Stomach (tissue), 8 donors: ENCODE measurements at regions not wholly inside any gene's neighbourhood (a gene's known extent, or its start where the extent isn't known, plus 50 kb on each side); places are given as distances from the start of the nearest gene placed in this dataset.

Source experiments
- DNase-seq, 2 donors: peaks; one replicate each; pipeline versions ENCODE4 v3.0.0 to v3.0.0-alpha.2; 2013 to 2019
- H3K27ac ChIP-seq, 5 donors: fragments of 200-600 bp in 4 of 5; sonication (generic) in 4 of 5; one replicate each; pipeline ENCODE4 v1.5.1; 2013 to 2019; ENCODE audit warnings: mild to moderate bottlenecking in 1 of 5, moderate library complexity in 1 of 5
- H3K27me3 ChIP-seq, 3 donors: fragments of 200-600 bp; sonication (generic); one replicate each; pipeline ENCODE4 v1.5.1; 2017 to 2019; ENCODE audit warnings: mixed run types in 1 of 3
- H3K36me3 ChIP-seq, 4 donors: fragments of 200-600 bp; sonication (generic); 1 replicate in 3 of 4; 2 replicates in 1 of 4; pipeline ENCODE4 v1.5.1; 2016 to 2019
- H3K4me1 ChIP-seq, 4 donors: fragments of 200-600 bp; sonication (generic); one replicate each; pipeline ENCODE4 v1.5.1; 2016 to 2019
- H3K4me3 ChIP-seq, 4 donors: fragments of 200-600 bp; sonication (generic) in 3 of 4; one replicate each; pipeline ENCODE4 v1.5.1; 2016 to 2019; ENCODE audit warnings: mild to moderate bottlenecking in 1 of 4
- H3K9me3 ChIP-seq, 4 donors: fragments of 200-600 bp; sonication (generic); one replicate each; pipeline ENCODE4 v1.5.1; 2016 to 2019
- EP300 ChIP-seq: sonication (generic); formaldehyde crosslinking; IDR thresholded peaks from one replicate; pipeline ENCODE4 v1.6.1; 2017; ENCODE audit warnings: antibody characterized with exemption
- POLR2A ChIP-seq, 4 donors: fragments of 450-650 bp; IDR thresholded peaks; one replicate each; pipeline ENCODE4 v1.6.1; 2016; ENCODE audit warnings: antibody characterized with exemption in 4 of 4, control low read depth in 2 of 4, mild to moderate bottlenecking in 1 of 4, moderate library complexity in 1 of 4
- POLR2AphosphoS5 ChIP-seq, 3 donors: sonication (generic); formaldehyde crosslinking; IDR thresholded peaks; one replicate each; pipeline ENCODE4 v1.6.1; 2016; ENCODE audit warnings: antibody characterized with exemption in 3 of 3
- WGBS, 5 donors: extraction: QIAGEN DNeasy Blood & Tissue Kit in 3 of 5; methylation state at CpG; one replicate each; pipeline versions ENCODE4 v1.1.5 to v1.1.7; 2013 to 2018; 5-methylcytosine and 5-hydroxymethylcytosine counted together
- intact Hi-C: fragments of 100-400 bp; cut with DNase I; formaldehyde crosslinking; loops from one replicate; pipeline ENCODE4 v1.15.1; 2023; ENCODE audit warnings: low total_unique reads
- TF ChIP-seq, protein P1 (sequence below), 7 experiments: fragments of 450-650 bp in 4 of 7; fragments of 200-600 bp in 3 of 7; sonication (generic) in 3 of 7; IDR thresholded peaks; one replicate each; pipeline ENCODE4 v1.5.1; 2016 to 2019; ENCODE audit warnings: antibody characterized with exemption in 7 of 7, control low read depth in 2 of 7, mild to moderate bottlenecking in 1 of 7
- donor health status: healthy with polysubstance abuse.
- donor health status: Bipolar disorder and iron deficiency.
- donor health status: healthy.

DNA sequence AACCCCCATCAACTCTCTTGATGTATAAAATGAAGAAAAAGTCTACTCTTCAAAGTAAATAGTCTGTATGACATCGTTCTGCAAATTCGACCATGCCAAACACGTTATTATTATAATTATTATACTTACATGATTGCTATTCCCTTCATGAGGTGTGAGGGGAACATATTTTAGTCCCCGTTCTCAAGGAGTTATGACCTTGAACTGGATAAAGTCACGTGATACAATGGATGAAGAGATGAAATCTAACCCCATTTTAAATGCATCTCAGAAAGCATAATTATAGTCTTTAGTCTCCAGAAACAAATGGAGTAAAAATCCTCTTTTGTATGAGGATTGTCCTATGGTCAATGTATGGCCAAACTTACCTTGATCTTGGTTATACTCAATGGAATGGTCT is 250.3 kb downstream of the HS3ST1 start:
- 76 to 84% (median 79%) methylated on average over 5 of the region's 5 CpGs for WGBS, 5 donors
- no peaks in the 10 kb centered on the region for H3K4me1 ChIP-seq
- no peaks in the 10 kb centered on the region for H3K9me3 ChIP-seq
- H3K27me3 ChIP-seq: no peaks in the 10 kb centered on the region
- TF ChIP-seq EP300: no peak
- no peak for TF ChIP-seq POLR2AphosphoS5 (IDR thresholded peaks at IDR 0.05)
- TF ChIP-seq POLR2A (IDR thresholded peaks at IDR 0.05): no peak
- TF ChIP-seq, protein P1, sequence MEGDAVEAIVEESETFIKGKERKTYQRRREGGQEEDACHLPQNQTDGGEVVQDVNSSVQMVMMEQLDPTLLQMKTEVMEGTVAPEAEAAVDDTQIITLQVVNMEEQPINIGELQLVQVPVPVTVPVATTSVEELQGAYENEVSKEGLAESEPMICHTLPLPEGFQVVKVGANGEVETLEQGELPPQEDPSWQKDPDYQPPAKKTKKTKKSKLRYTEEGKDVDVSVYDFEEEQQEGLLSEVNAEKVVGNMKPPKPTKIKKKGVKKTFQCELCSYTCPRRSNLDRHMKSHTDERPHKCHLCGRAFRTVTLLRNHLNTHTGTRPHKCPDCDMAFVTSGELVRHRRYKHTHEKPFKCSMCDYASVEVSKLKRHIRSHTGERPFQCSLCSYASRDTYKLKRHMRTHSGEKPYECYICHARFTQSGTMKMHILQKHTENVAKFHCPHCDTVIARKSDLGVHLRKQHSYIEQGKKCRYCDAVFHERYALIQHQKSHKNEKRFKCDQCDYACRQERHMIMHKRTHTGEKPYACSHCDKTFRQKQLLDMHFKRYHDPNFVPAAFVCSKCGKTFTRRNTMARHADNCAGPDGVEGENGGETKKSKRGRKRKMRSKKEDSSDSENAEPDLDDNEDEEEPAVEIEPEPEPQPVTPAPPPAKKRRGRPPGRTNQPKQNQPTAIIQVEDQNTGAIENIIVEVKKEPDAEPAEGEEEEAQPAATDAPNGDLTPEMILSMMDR (IDR thresholded peaks at IDR 0.05): no peak
- no peak overlapping the region for H3K27ac ChIP-seq
- intact Hi-C loops: no loop called here
- H3K36me3 ChIP-seq: no peaks in the 10 kb centered on the region
- no peak for DNase-seq
- H3K4me3 ChIP-seq: no peak overlapping the region

DNA sequence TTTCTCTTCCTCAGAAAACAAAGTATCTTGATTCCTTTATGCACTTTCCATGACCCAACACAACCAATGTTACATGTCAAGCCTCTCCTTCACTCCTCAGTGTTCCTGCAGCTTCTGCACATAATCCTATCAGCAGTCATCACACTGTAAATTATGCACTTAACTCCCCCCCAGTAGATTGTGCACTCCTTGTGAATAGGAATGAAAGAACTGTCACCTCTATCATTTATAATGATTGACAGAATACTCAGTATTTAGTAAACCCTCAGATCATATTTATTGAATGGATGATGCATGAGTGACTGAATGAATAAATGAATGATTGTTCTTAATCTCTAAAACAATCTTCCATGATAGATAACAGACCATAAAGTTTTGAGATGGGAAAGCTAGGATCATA is 253.3 kb downstream of the HS3ST1 start:
- Histone ChIP-seq H3K27me3 (no peaks in the 10 kb centered on the region), H3K27ac (no peak overlapping the region), H3K9me3 (no peaks in the 10 kb centered on the region), H3K4me1 (no peaks in the 10 kb centered on the region), H3K36me3 (no peaks in the 10 kb centered on the region), H3K4me3 (no peak overlapping the region)
- no peak for DNase-seq
- TF ChIP-seq POLR2A (IDR thresholded peaks at IDR 0.05) (no peak), EP300 (no peak), POLR2AphosphoS5 (IDR thresholded peaks at IDR 0.05) (no peak)
- TF ChIP-seq, protein P1 (IDR thresholded peaks at IDR 0.05): no peak
- intact Hi-C loops: no loop called here

DNA sequence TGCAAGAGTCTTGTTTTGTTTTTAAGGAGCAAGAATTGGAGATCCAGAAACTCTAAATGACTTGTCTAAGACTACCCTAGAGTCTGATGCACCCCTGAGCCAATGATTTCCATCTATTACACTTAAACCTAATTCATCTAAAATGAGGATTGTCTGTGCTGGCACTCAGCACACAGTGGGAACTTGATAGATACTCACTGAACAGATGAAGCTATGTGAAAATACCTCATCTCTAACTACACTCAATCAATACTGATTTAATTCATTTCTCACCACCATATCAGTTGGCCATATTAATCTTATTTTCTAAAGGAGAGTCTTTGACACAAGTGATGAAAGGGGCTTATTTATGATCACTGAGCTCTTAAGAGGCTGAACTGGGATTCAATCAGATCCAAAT is 262.1 kb downstream of the HS3ST1 start:
- Histone ChIP-seq H3K27ac (no peak overlapping the region), H3K36me3 (no peaks in the 10 kb centered on the region), H3K27me3 (no peaks in the 10 kb centered on the region), H3K4me3 (no peak overlapping the region), H3K9me3 (no peaks in the 10 kb centered on the region), H3K4me1 (no peaks in the 10 kb centered on the region)
- TF ChIP-seq POLR2AphosphoS5 (IDR thresholded peaks at IDR 0.05) (no peak), EP300 (no peak), POLR2A (IDR thresholded peaks at IDR 0.05) (no peak)
- TF ChIP-seq, protein P1 (IDR thresholded peaks at IDR 0.05): no peak
- DNase-seq: no peak
- intact Hi-C loops: no loop called here

DNA sequence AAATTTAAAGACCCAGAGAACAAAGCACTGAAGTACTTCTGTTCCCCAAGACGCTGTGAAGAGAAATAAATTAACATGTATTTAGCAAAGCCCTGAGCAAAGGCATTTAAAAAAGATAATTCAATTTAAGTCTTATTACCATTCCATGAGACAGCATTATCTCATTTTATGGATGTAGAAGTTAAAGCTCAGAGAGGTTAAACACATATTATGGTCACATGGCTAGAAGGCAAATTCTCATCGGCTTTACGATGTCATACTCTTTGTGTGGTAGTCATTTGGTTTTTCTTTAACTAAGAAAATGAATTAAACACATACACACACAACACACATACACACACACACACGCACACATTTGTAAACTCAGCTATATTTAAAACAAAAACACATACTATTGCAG is 262.7 kb downstream of the HS3ST1 start:
- DNase-seq: no peak
- 82 to 88% (median 85%) methylated on average over 4 of the region's 4 CpGs for WGBS, 5 donors

More for the DNA sequence above, 262.7 kb downstream of the HS3ST1 start:
- H3K36me3 ChIP-seq: no peaks in the 10 kb centered on the region
- H3K9me3 ChIP-seq: no peaks in the 10 kb centered on the region
- intact Hi-C loops: no loop called here
- no peak overlapping the region for H3K4me3 ChIP-seq
- H3K4me1 ChIP-seq: no peaks in the 10 kb centered on the region
- H3K27ac ChIP-seq: no peak overlapping the region
- TF ChIP-seq POLR2A (IDR thresholded peaks at IDR 0.05) (no peak), EP300 (no peak), POLR2AphosphoS5 (IDR thresholded peaks at IDR 0.05) (no peak)
- TF ChIP-seq, protein P1 (IDR thresholded peaks at IDR 0.05): no peak
- no peaks in the 10 kb centered on the region for H3K27me3 ChIP-seq
